MG63 (cell line): ENCODE measurements at regions not wholly inside any gene's neighbourhood (a gene's known extent, or its start where the extent isn't known, plus 50 kb on each side); places are given as distances from the start of the nearest gene placed in this dataset.
A peak's percentile ranks its signal among the peaks of the same experiment; 100 is the strongest.
"Not testable (repeated sequence)": the region's sequence is repeated elsewhere in the genome, so short reads cannot be mapped to it uniquely, and the experiment has no call there.

Experiments used
- DNase-seq: peaks from one replicate; pipeline ENCODE4 v3.0.0-alpha.2; 2020
- H3K27me3 ChIP-seq: fragments of 250-450 bp; sonication (Bioruptor Pico); 2 replicates; pipeline ENCODE4 v1.5.1; 2020; ENCODE audit warnings: mild to moderate bottlenecking, moderate library complexity
- H3K36me3 ChIP-seq: fragments of 250-450 bp; sonication (Bioruptor Pico); 2 replicates; pipeline ENCODE4 v1.5.1; 2020; ENCODE audit warnings: mild to moderate bottlenecking, moderate library complexity
- H3K4me3 ChIP-seq: fragments of 250-450 bp; sonication (Bioruptor Pico); 2 replicates; pipeline ENCODE4 v1.5.1; 2020; ENCODE audit warnings: mild to moderate bottlenecking, moderate library complexity
- H3K9me3 ChIP-seq: fragments of 250-450 bp; sonication (Bioruptor Pico); 2 replicates; pipeline ENCODE4 v1.5.1; 2020; ENCODE audit warnings: mild to moderate bottlenecking, moderate library complexity

- not testable (repeated sequence) for H3K27me3 ChIP-seq, H3K9me3 ChIP-seq, H3K36me3 ChIP-seq, H3K4me3 ChIP-seq
- DNase-seq, result peak; percentile 16
These were observed 58.3 kb downstream of the ART5 start for GRCh38 chr11:3583476-3583875.

GRCh38 chr11:3581389-3581725 is 60.4 kb downstream of the ART5 start:
- not testable (repeated sequence) for H3K9me3 ChIP-seq, H3K4me3 ChIP-seq, H3K36me3 ChIP-seq, H3K27me3 ChIP-seq, DNase-seq

GRCh38 chr11:3580487-3581388 is 61.1 kb downstream of the ART5 start:
- not testable (repeated sequence) for H3K9me3 ChIP-seq, H3K4me3 ChIP-seq, H3K36me3 ChIP-seq, H3K27me3 ChIP-seq
- DNase-seq, result peak; percentile 21

- not testable (repeated sequence) for DNase-seq
These were observed 62.0 kb downstream of the ART5 start for GRCh38 chr11:3579600-3580459.

DNA sequence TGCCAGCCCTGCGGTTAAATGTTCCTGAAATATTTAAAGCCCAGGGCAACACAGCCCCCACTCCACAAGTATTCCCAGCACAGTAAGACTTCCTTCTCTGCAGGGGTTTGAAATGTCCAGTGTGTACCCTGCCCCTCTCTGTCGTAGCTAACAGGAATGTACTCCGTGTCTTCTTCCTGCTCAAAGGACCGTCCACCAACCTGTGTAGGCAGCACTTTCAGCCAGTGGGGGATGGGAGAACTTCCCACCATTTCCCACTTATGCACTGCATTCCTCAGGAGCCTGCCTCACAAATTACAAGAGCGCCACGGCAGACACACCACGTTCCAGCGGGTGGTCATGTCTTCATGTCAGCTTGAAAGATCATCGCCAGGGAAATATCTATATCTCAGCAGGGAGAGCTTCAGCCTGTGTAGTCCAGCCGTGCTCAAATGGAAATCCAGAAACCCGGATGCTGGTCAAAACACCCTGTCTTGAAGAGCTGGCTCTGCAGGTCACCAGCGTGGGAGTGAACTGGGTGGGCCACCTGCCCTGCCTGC is 65.7 kb downstream of the ART5 start:
- not testable (repeated sequence) for H3K27me3 ChIP-seq, DNase-seq

More at GRCh38 chr11:3579600-3580459, 62.0 kb downstream of the ART5 start:
- not testable (repeated sequence) for H3K9me3 ChIP-seq, H3K4me3 ChIP-seq, H3K27me3 ChIP-seq, H3K36me3 ChIP-seq

DNA sequence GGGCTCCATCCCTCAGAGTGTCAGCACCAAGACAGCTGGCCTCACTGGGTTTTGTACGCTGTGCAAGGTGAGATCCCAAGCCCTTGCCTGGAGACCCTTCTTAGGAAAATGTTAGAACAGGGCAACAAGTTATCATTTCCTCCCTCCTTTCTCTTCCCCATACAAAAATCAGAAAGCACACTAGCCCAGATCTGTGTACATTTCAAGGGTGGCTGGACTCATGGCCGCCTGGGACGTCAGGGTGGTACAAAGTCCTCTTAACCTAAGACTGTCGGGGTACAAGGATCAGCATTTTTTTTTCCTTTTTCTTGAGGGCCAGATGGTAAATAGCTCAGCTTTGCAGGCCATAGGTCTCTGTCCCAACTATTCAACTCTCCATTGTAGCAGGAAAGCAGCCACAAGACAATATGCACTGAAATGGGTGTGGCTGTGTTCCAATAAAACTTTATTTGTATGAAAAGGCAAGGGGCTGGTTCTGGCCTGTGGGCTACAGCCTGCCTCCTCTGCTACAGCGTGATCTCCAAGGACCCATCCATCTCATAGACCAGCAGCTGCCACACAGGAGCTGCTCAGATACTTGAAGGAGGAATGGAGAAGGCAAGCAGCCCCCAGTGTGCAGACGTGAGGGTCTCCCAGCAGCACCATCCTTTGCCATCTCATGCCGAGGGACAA is 68.7 kb downstream of the ART5 start:
- not testable (repeated sequence) for H3K36me3 ChIP-seq, DNase-seq, H3K4me3 ChIP-seq, H3K9me3 ChIP-seq, H3K27me3 ChIP-seq

More for the DNA sequence above, 65.7 kb downstream of the ART5 start:
- H3K36me3 ChIP-seq, H3K4me3 ChIP-seq, H3K9me3 ChIP-seq: not testable (repeated sequence)

DNA sequence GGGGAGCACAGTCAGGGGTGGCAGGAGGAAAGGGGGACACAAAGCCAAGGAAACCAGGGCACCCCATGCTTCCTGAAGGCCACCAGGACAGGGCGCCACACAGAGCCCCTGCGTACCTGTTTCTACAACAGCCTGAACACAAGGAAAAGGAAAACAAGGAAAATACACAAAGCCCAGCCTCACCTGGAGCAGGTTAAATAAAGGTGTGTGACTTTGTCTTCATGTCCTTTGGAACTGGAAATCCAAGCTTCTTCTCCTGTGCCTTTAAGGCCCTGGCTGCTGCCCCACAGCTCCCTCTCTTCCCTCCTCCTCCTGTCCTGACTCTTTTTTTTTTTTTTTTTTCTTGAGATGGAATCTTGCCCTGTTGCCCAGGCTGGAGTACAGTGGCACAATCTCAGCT is 70.0 kb downstream of the ART5 start:
- H3K9me3 ChIP-seq, result not testable (repeated sequence)

DNA sequence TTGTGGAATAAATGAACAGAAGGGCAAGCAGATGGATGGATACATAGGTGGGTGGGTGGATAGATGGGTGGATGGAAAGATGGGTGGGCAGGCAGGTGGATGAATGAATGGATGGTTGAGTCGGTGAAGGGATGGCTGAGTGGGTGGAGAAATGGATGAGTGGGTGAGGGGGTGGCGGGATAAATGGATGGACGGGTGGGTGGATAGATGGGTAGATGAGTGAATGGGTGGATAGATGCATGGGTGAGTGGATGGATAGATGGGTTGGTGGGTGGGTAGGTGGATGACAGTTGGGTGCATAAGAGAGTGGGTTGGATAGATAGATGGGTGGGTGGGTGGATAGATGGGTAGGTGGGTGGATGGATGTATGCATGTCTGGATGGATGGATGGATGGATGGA is 76.0 kb downstream of the ART5 start:
- not testable (repeated sequence) for H3K36me3 ChIP-seq, H3K9me3 ChIP-seq, H3K27me3 ChIP-seq, DNase-seq, H3K4me3 ChIP-seq

More for the DNA sequence above, 70.0 kb downstream of the ART5 start:
- not testable (repeated sequence) for H3K4me3 ChIP-seq, H3K27me3 ChIP-seq, H3K36me3 ChIP-seq, DNase-seq

DNA sequence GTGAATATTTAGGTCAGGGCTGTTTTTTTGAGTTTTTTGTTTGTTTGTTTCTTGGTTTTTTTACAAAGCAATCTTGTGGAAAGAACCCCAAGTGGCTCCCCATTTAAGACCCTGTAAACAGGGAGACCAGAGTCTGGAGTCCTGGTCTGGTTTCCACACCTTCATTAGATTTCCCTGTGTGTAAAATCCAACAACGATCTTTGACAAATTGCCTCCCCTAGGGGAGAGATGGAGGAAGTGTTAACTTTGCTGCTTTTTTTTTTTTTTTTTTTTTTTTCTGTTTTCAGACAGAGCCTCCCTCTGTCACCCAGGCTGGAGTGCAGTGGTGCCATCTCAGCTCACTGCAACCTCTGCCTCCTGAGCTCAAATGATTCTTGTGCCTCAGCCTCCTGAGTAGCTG is 77.4 kb downstream of the ART5 start:
- DNase-seq, H3K36me3 ChIP-seq, H3K27me3 ChIP-seq, H3K4me3 ChIP-seq, H3K9me3 ChIP-seq: not testable (repeated sequence)

DNA sequence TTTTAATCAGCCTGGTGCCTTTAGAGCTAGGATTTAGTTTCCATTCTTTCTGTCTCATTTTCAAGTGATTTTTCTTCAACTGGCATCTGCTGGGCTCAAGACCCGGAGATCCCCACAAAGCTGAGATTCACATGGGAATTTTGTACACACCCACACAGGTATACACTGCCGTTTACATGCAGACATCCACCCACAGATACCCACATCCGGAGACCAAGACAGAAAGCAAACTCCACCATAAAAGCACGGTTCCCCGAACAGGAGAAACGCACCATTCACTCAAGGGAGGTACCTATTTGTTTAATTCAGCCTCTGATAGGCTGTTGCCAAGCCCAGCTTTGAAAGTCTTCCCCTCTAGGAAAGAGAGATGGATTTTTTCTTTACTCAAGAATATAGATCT is 87.2 kb downstream of the ART5 start:
- H3K27me3 ChIP-seq, H3K9me3 ChIP-seq, H3K4me3 ChIP-seq, H3K36me3 ChIP-seq, DNase-seq: not testable (repeated sequence)

DNA sequence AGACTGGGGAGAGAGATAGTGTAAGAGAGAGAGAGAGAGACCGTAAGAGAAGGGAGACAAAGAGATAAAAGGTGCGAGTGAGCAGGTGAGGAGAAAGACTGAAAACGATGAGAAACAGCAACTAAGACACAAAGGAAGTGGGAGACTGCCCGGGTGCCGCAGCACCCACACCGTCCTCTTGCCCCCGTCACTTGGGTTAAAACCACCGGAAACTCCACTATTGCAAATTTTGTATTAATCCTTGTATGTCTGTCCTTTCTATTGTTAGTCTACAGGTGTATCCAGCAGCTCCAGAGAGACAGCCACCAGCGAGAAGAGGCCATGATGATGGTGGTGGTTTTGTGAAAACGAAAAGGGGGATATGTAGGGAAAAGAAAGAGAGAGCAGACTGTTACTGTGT is 96.8 kb downstream of the ART5 start:
- not testable (repeated sequence) for H3K27me3 ChIP-seq, H3K9me3 ChIP-seq, H3K36me3 ChIP-seq, DNase-seq, H3K4me3 ChIP-seq

- DNase-seq, H3K36me3 ChIP-seq: not testable (repeated sequence)
These were observed 103.6 kb downstream of the ART5 start for GRCh38 chr11:3538220-3538619.

GRCh38 chr11:3537254-3537653 is 104.5 kb downstream of the ART5 start:
- H3K4me3 ChIP-seq, DNase-seq, H3K9me3 ChIP-seq, H3K36me3 ChIP-seq, H3K27me3 ChIP-seq: not testable (repeated sequence)

More at GRCh38 chr11:3538220-3538619, 103.6 kb downstream of the ART5 start:
- H3K27me3 ChIP-seq, H3K9me3 ChIP-seq, H3K4me3 ChIP-seq: not testable (repeated sequence)

DNA sequence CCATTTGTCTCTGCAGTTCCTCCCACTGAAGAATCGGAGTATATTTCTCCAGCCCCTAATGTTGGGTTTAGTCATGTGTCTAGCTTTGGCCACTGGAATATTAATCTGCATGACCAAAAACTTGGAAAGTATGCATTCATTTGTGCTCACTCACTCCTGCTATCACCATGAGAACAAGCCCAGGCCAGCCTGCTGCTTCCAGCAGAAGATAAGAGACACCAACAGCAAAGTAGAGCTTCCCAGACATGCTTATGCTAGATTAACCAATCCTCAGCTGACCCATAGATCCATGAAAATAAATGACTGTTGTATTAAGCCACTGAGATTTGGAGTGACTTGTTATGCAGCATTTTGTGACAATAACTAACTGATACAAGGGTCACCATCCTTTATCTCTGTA is 108.8 kb downstream of the ART5 start:
- H3K27me3 ChIP-seq, H3K36me3 ChIP-seq, DNase-seq, H3K4me3 ChIP-seq, H3K9me3 ChIP-seq: not testable (repeated sequence)

DNA sequence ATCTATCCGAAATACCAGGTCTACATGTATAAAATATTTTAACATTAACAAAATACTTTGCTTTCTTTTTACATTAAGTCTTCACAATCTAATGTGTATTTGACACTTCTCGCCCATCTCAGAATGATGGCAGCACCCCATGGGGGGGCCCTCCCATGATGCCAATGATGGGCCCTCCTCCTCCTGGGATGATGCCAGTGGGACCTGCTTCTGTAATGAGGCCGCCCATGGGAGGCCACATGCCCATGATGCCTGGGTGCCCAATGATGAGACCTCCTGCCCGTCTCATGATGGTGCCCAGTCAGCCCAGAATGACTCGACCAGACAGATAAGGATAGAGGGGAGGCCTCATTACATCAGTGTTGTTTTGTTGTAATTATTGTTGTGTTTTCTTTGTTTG is 110.5 kb downstream of the ART5 start:
- not testable (repeated sequence) for H3K36me3 ChIP-seq, H3K9me3 ChIP-seq, H3K27me3 ChIP-seq, H3K4me3 ChIP-seq, DNase-seq

DNA sequence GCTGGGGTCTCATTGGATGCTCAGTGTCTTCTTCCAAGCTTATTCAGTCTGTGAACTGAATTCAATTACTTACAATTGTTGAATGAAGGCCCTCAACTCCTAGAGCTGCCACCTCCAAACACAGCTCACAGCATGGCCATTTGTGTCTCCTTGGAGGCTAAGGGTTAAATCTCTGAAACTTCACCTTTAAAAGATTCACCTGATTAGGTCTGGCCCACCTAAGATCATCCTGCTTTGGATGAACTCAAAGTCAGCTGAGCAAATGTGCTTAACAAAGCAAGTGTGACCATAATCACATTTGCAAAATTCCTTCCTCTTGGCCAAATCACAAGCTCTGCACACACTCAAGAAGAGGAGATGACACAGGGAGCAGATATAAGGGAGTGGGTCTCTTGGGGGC is 118.2 kb downstream of the ART5 start:
- DNase-seq, H3K4me3 ChIP-seq, H3K27me3 ChIP-seq, H3K36me3 ChIP-seq, H3K9me3 ChIP-seq: not testable (repeated sequence)

DNA sequence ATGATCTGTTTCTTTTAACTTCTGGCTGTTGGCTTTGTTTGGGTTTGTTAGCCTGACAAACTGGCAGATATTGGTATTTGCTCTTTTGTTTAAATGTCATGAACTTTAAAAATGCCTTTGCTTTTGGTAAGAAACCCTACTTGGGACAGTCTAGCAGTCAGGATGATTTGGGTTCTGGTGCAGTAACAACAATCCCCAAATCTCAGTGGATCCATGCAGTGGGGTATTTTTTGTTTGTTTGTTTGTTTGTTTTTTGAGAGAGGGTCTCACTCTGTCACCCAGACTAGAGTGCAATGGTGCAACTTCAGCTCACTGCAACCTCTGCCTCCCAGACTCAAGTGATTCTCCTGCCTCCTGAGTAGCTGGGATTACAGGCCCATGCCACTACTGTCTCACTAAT is 120.9 kb downstream of the ART5 start:
- H3K4me3 ChIP-seq, DNase-seq, H3K36me3 ChIP-seq, H3K27me3 ChIP-seq, H3K9me3 ChIP-seq: not testable (repeated sequence)
